HCT116 (cell line): ENCODE measurements at regions not wholly inside any gene's neighbourhood (a gene's known extent, or its start where the extent isn't known, plus 50 kb on each side); places are given as distances from the start of the nearest gene placed in this dataset.

ENCODE experiments used
- ATAC-seq: fragments of 200-7000 bp; cut with Tn5 transposase; 2 replicates; pipeline ENCODE4 v1.9.1; 2020; ENCODE audit warnings: mild to moderate bottlenecking, moderate library complexity
- BruUV-seq: library from RNA; stranded (reverse); fragments of 400-500 nt; replicated peaks from 2 replicates; lab custom pipeline; 2021; lab: Mats Ljungman, UMichigan
- CTCF ChIA-PET: fragments of 300-600 bp; sonication (Branson Sonifier 250); formaldehyde crosslinking; loops from one replicate; lab custom pipeline; 2021; ENCODE audit warnings: antibody characterized with exemption; lab: Charles Lee
- POLR2A ChIA-PET: fragments of 300-600, 350-600 bp; sonication (Branson Sonifier 250); formaldehyde crosslinking; loops from one replicate; lab custom pipeline; 2021; ENCODE audit warnings: antibody characterized with exemption; lab: Charles Lee
- RAD21 ChIA-PET, 2 experiments: fragments of 300-600 bp; sonication (Branson Sonifier 250); formaldehyde crosslinking; loops; one replicate each; lab custom pipeline; 2023; ENCODE audit warnings: low total read pairs in 2 of 2; ENCODE audit not compliant: uncharacterized antibody in 2 of 2, unreplicated experiment in 2 of 2, low non-redundant PET in 1 of 2; lab: Charles Lee
- DNase-seq: peaks from one replicate; pipeline ENCODE4 v3.0.0-alpha.2; 2010; ENCODE audit warnings: low read depth, low spot score
- H2AFZ ChIP-seq: fragments of 200-600 bp; shearing (Covaris generic), sonication (generic); 2 replicates; pipeline ENCODE4 v1.6.1; 2017; ENCODE audit warnings: low read depth, mixed run types, mixed read lengths, antibody characterized with exemption, low read length; ENCODE audit not compliant: poor library complexity, severe bottlenecking
- H3K27ac ChIP-seq: 2 replicates; pipeline ENCODE4 v1.5.1; 2012; ENCODE audit warnings: low read depth, low read length
- H3K27me3 ChIP-seq: fragments of 200-600 bp; sonication (generic); 2 replicates; pipeline ENCODE4 v1.6.1; 2016; ENCODE audit warnings: mixed run types, low read length, mixed read lengths; ENCODE audit not compliant: insufficient read depth
- H3K36me3 ChIP-seq, 2 experiments: fragments of 200-500 bp in 1 of 2; fragments of 200-600 bp in 1 of 2; sonication (Bioruptor generic) in 1 of 2; sonication (generic) in 1 of 2; 2 replicates each; pipeline versions ENCODE4 v1.5.1 to v1.6.1; 2014 to 2016; ENCODE audit warnings: low read length in 2 of 2, inconsistent platforms in 1 of 2, mixed read lengths in 1 of 2, mixed run types in 1 of 2; ENCODE audit not compliant: insufficient read depth in 2 of 2, control insufficient read depth in 1 of 2
- H3K4me1 ChIP-seq, 2 experiments: fragments of 200-600 bp in 1 of 2; sonication (generic) in 1 of 2; 2 replicates each; pipeline versions ENCODE4 v1.5.1 to v1.6.1; 2012 to 2017; ENCODE audit warnings: low read length in 2 of 2, inconsistent platforms in 1 of 2, mild to moderate bottlenecking in 1 of 2, mixed read lengths in 1 of 2, mixed run types in 1 of 2, moderate library complexity in 1 of 2; ENCODE audit not compliant: insufficient read depth in 2 of 2, control insufficient read depth in 1 of 2
- H3K4me2 ChIP-seq: fragments of 200-600 bp; sonication (generic); 2 replicates; pipeline ENCODE4 v1.6.1; 2017; ENCODE audit warnings: mixed run types, low read length, mixed read lengths
- H3K4me3 ChIP-seq, 2 experiments: fragments of 200-600 bp in 1 of 2; sonication (generic) in 1 of 2; replicated peaks in 1 of 2; 2 replicates each; pipeline ENCODE4 v1.5.1; 2011 to 2016; ENCODE audit warnings: low read length in 2 of 2, control low read depth in 1 of 2, low read depth in 1 of 2, mild to moderate bottlenecking in 1 of 2, mixed read lengths in 1 of 2, mixed run types in 1 of 2
- H3K79me2 ChIP-seq: fragments of 200-600 bp; sonication (generic); 2 replicates; pipeline ENCODE4 v1.6.1; 2017; ENCODE audit warnings: mild to moderate bottlenecking, mixed run types, low read length, moderate library complexity, mixed read lengths; ENCODE audit not compliant: insufficient read depth
- H3K9ac ChIP-seq: fragments of 200-600 bp; sonication (generic); 2 replicates; pipeline ENCODE4 v1.6.1; 2016; ENCODE audit warnings: low read length, mixed read lengths
- H3K9me2 ChIP-seq: fragments of 200-600 bp; sonication (generic), shearing (Covaris generic); 2 replicates; pipeline ENCODE4 v1.6.1; 2017; ENCODE audit warnings: mixed run types, mild to moderate bottlenecking, moderate library complexity; ENCODE audit not compliant: insufficient read depth
- H3K9me3 ChIP-seq, 2 experiments: fragments of 200-500 bp in 1 of 2; fragments of 200-600 bp in 1 of 2; sonication (Bioruptor generic) in 1 of 2; sonication (generic) in 1 of 2; 2 replicates each; pipeline ENCODE4 v1.6.1; 2014 to 2017; ENCODE audit warnings: low read length in 2 of 2, mixed read lengths in 2 of 2, inconsistent platforms in 1 of 2, low read depth in 1 of 2, mild to moderate bottlenecking in 1 of 2, mixed run types in 1 of 2, moderate library complexity in 1 of 2; ENCODE audit not compliant: control insufficient read depth in 1 of 2, insufficient read depth in 1 of 2
- H4K20me1 ChIP-seq: fragments of 200-600 bp; sonication (generic), shearing (Covaris generic); 2 replicates; pipeline ENCODE4 v1.6.1; 2017; ENCODE audit warnings: mixed run types, mild to moderate bottlenecking, moderate library complexity; ENCODE audit not compliant: insufficient read depth
- CEBPB ChIP-seq: IDR thresholded peaks from 2 replicates; pipeline ENCODE4 v1.6.1; 2012; ENCODE audit warnings: low read depth
- EGR1 ChIP-seq: IDR thresholded peaks from 2 replicates; pipeline ENCODE4 v1.6.1; 2012; ENCODE audit warnings: low read depth
- EZH2 ChIP-seq: fragments of 200-600 bp; sonication (generic); IDR thresholded peaks from 2 replicates; pipeline ENCODE4 v1.6.1; 2017; ENCODE audit warnings: antibody characterized with exemption, mixed run types
- EZH2phosphoT487 ChIP-seq: fragments of 200-600 bp; IDR thresholded peaks from 2 replicates; pipeline ENCODE4 v1.6.1; 2018; ENCODE audit warnings: antibody characterized with exemption, borderline replicate concordance
- JUND ChIP-seq: IDR thresholded peaks from 2 replicates; pipeline ENCODE4 v1.6.1; 2012
- POLR2A ChIP-seq: IDR thresholded peaks from 2 replicates; pipeline ENCODE4 v1.7.0; 2011; ENCODE audit warnings: borderline replicate concordance; ENCODE audit not compliant: insufficient read depth, insufficient read length; ENCODE audit errors: extremely low read depth
- POLR2AphosphoS5 ChIP-seq: IDR thresholded peaks from 2 replicates; pipeline ENCODE4 v1.6.1; 2011; ENCODE audit warnings: mild to moderate bottlenecking, low read depth, low read length, moderate library complexity
- RAD21 ChIP-seq: IDR thresholded peaks from 2 replicates; pipeline ENCODE4 v1.6.1; 2012; ENCODE audit warnings: low read depth, mild to moderate bottlenecking
- SP1 ChIP-seq: IDR thresholded peaks from 2 replicates; pipeline ENCODE4 v1.6.1; 2012; ENCODE audit warnings: low read depth
- SRF ChIP-seq: IDR thresholded peaks from 2 replicates; pipeline ENCODE4 v1.6.1; 2012; ENCODE audit warnings: low read depth
- ZFX ChIP-seq: fragments of 450-650 bp; IDR thresholded peaks from 2 replicates; pipeline ENCODE4 v1.6.1; 2017
- ZNF274 ChIP-seq: fragments of 200-500 bp; sonication (Bioruptor generic); IDR thresholded peaks from 2 replicates; pipeline ENCODE4 v1.6.1; 2014; ENCODE audit warnings: mild to moderate bottlenecking, low read depth, low read length, inconsistent platforms
- intact Hi-C: fragments of 100-400 bp; cut with micrococcal nuclease; formaldehyde crosslinking; loops from 2 replicates; pipeline ENCODE4 v1.10.0; 2022
- TF ChIP-seq, protein P1 (sequence below): IDR thresholded peaks from 2 replicates; pipeline ENCODE4 v1.6.1; 2011; ENCODE audit warnings: mild to moderate bottlenecking, low read length, moderate library complexity; ENCODE audit not compliant: insufficient replicate concordance; ENCODE audit errors: extremely low read depth
- TF ChIP-seq, protein P2 (sequence below): IDR thresholded peaks from 2 replicates; pipeline ENCODE4 v1.6.1; 2012; ENCODE audit warnings: low read depth

DNA sequence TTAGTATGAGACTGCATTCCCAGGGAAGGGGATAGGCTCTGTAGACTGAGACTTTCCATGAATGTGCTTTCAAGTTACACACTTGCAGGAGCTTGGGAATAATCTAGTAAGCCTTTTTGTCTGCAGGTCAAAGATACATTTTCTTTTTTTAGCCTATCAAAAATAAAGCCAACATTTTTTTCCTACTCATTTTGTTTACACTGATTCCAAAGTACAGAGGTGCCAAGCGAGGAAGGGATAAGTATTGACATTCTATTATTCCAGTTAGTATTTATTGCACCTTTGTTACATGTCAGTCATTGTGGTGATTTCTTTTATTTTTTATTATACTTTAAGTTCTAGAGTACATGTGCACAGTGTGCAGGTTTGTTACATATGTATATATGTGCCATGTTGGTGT is 413.0 kb upstream of the CHORDC1 start:
- TF ChIP-seq EGR1 = no peak
- TF ChIP-seq ZFX = no peak
- TF ChIP-seq JUND = no peak
- no peak for TF ChIP-seq EZH2
- TF ChIP-seq SP1 = no peak
- TF ChIP-seq, protein P1, sequence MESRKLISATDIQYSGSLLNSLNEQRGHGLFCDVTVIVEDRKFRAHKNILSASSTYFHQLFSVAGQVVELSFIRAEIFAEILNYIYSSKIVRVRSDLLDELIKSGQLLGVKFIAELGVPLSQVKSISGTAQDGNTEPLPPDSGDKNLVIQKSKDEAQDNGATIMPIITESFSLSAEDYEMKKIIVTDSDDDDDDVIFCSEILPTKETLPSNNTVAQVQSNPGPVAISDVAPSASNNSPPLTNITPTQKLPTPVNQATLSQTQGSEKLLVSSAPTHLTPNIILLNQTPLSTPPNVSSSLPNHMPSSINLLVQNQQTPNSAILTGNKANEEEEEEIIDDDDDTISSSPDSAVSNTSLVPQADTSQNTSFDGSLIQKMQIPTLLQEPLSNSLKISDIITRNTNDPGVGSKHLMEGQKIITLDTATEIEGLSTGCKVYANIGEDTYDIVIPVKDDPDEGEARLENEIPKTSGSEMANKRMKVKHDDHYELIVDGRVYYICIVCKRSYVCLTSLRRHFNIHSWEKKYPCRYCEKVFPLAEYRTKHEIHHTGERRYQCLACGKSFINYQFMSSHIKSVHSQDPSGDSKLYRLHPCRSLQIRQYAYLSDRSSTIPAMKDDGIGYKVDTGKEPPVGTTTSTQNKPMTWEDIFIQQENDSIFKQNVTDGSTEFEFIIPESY = no peak
- RAD21 ChIA-PET = no interaction called here

DNA sequence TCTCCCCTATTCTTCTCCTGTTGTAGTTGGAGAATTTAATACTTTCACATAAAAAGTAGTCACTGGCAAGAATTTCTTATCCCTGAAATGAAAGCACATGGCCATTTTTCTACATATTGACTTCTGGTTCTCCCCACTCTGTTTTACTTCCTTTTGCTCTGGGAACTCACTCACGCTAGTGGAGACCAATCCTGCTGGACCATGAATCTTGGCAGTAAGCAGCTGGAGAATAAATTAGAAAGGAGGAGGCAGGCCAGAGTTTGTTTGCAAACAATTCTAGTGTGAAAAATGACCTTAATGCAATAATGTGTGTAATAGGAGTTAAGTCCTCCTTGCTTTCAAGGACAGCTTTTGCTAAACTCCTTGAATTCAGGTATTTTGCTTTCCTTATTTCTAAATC is 412.3 kb upstream of the CHORDC1 start:
- no peak overlapping the region for H3K9ac ChIP-seq
- H3K79me2 ChIP-seq = no peaks in the 10 kb centered on the region
- H3K27me3 ChIP-seq = no peaks in the 10 kb centered on the region
- no peak overlapping the region for H3K4me3 ChIP-seq
- H4K20me1 ChIP-seq = no peaks in the 10 kb centered on the region
- ChIA-PET RAD21 (no interaction called here), CTCF (no interaction called here), POLR2A (no interaction called here)
- DNase-seq = no peak
- no peaks in the 10 kb centered on the region for H3K4me1 ChIP-seq
- peaks cover 0 to 6% of the 10 kb centered on the region in 2 experiments; a peak in 1 of 4 replicates for H3K9me3 ChIP-seq
- no peaks in the 10 kb centered on the region for H3K36me3 ChIP-seq
- no peak overlapping the region for H2AFZ ChIP-seq
- no peak overlapping the region for H3K27ac ChIP-seq
- no peak overlapping the region for H3K4me2 ChIP-seq
- intact Hi-C loops = no loop called here
- BruUV-seq = no TSS peak
- H3K9me2 ChIP-seq = no peaks in the 10 kb centered on the region
- no peak for ATAC-seq
- TF ChIP-seq SRF (no peak), POLR2AphosphoS5 (no peak), CEBPB (no peak), ZNF274 (no peak), ZFX (no peak), POLR2A (no peak), EZH2phosphoT487 (no peak), EZH2 (no peak), RAD21 (no peak)
- TF ChIP-seq, protein P2, sequence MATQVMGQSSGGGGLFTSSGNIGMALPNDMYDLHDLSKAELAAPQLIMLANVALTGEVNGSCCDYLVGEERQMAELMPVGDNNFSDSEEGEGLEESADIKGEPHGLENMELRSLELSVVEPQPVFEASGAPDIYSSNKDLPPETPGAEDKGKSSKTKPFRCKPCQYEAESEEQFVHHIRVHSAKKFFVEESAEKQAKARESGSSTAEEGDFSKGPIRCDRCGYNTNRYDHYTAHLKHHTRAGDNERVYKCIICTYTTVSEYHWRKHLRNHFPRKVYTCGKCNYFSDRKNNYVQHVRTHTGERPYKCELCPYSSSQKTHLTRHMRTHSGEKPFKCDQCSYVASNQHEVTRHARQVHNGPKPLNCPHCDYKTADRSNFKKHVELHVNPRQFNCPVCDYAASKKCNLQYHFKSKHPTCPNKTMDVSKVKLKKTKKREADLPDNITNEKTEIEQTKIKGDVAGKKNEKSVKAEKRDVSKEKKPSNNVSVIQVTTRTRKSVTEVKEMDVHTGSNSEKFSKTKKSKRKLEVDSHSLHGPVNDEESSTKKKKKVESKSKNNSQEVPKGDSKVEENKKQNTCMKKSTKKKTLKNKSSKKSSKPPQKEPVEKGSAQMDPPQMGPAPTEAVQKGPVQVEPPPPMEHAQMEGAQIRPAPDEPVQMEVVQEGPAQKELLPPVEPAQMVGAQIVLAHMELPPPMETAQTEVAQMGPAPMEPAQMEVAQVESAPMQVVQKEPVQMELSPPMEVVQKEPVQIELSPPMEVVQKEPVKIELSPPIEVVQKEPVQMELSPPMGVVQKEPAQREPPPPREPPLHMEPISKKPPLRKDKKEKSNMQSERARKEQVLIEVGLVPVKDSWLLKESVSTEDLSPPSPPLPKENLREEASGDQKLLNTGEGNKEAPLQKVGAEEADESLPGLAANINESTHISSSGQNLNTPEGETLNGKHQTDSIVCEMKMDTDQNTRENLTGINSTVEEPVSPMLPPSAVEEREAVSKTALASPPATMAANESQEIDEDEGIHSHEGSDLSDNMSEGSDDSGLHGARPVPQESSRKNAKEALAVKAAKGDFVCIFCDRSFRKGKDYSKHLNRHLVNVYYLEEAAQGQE = no peak
- TF ChIP-seq, protein P1 = no peak

More for the DNA sequence above, 413.0 kb upstream of the CHORDC1 start:
- H3K9me2 ChIP-seq = no peaks in the 10 kb centered on the region
- CTCF ChIA-PET = no interaction called here
- DNase-seq (no peak), ATAC-seq (no peak)
- H3K4me1 ChIP-seq = no peaks in the 10 kb centered on the region
- H2AFZ ChIP-seq = no peak overlapping the region
- H3K4me3 ChIP-seq = no peak overlapping the region
- H3K9ac ChIP-seq = no peak overlapping the region
- no peaks in the 10 kb centered on the region for H4K20me1 ChIP-seq
- H3K4me2 ChIP-seq = no peak overlapping the region
- H3K36me3 ChIP-seq = no peaks in the 10 kb centered on the region
- no peak overlapping the region for H3K27ac ChIP-seq
- POLR2A ChIA-PET = no interaction called here
- no peaks in the 10 kb centered on the region for H3K27me3 ChIP-seq
- peaks cover 0 to 6% of the 10 kb centered on the region in 2 experiments; a peak in 1 of 4 replicates for H3K9me3 ChIP-seq
- BruUV-seq = no TSS peak
- H3K79me2 ChIP-seq = no peaks in the 10 kb centered on the region
- intact Hi-C loops = no loop called here
